Fibroblast of gingiva (primary cell): ENCODE measurements at regions not wholly inside any gene's neighbourhood (a gene's known extent, or its start where the extent isn't known, plus 50 kb on each side); places are given as distances from the start of the nearest gene placed in this dataset.

Experiments used
- DNase-seq: peaks from one replicate; pipeline ENCODE4 v3.0.0-alpha.2; 2011; ENCODE audit warnings: low read depth

DNA sequence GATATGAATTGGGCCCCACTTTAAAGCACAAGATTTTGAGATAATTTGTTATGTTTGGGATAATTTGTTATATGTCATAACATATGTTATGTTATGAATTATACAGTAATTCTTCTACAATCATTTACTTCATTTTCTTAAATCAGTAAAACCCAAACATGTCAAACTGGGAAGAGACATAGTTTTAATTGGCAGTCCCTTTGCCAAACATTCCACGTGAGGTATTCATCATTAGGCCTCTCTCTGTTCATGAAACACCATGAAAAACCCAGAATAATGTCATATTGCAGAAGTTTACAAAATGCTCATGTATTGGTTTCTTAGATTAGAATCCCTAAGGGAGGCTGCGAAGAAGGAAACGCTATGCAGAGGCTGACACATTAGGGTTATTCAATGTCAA is 89.4 kb upstream of the PDE10A start:
- DNase-seq, result no peak

DNA sequence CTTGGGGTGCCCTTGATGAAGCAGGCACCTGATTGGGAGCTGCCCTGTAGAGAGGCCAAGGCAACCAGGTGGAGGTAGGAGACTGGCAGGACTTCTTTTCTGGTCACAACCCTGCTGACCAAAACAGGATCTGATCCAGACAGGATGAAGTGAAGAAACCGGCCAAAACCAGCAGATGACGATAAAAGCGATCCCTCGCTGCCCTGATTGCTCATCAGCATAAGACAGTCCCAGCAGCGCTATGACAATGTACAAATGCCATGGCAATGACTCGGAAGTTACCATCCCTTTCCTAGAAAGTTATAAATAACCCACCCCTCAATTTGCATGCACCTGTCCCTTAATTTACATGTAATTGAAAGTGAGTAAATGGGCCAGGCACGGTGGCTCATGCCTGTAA is 88.4 kb upstream of the PDE10A start:
- DNase-seq, result no peak

DNA sequence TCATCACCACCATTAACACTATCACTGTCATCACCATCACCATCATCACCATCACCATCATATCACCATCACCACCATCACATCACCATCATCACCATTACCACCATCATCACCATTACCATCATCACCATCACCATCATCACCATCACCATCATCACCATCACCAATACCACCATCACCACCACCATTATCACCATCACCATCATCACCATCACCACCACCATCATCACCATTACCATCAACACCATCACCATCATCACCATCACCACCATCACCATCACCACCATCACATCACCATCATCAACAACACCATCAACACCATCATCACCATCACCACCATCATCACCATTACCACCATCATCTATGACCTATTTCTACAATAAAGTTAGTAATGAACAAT is 86.1 kb upstream of the PDE10A start:
- DNase-seq, result no peak

DNA sequence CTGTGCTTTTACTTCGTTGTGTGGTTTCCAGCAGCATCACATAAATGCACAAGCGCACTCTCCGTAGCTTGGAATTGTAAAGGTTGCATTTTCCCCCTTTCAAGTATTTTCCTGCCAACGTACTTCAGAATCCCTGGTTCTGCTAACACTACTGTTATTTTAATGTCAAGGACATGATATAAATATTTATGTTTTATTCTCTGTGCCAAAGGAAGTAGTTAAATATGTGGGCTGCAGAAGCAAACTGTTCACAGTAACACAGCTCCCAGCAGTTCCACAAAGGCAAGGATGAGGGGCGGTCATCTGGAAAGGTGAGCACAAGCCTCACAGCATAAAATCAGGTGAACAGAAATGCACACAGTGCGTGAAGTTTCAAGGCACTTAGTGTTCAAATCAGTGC is 85.3 kb upstream of the PDE10A start:
- DNase-seq, result no peak

DNA sequence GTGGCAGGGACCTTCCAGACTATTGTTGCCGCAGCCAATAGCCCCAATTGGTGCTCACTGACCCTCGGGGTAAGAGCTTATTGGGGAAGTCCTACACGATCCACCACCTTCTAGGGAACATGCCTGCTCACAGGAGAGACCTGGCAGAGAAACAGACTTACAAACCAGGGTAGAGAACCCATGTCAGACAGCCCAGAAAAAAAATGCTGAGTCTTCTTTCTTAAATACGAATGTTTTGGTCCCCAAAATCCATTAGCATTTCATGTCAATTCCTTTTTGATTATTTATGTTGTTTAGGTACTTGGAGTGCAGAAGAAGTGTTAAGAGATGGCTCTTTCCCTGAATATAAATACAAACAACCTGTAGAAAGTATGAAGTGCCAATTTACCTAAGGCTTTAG is 84.9 kb upstream of the PDE10A start:
- no peak for DNase-seq

DNA sequence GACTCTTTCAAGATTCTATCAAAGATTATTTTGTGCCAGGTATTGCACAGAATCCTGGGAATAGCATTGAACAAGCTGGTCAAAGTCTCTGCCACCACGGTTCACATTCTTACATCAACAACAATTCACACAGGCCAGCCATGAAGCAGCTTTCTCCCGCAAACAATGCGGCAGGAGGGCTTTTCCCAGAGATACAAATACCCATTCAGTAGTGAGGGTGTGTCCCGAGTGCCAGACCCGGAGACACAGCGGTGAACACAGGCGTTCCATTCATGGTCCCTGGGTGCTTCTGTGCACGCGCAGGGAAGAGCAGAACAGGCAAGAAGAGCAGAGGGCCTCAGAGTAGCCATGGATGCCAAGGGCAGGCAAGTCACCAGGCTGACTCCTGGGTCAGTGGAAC is 83.3 kb upstream of the PDE10A start:
- no peak for DNase-seq

DNA sequence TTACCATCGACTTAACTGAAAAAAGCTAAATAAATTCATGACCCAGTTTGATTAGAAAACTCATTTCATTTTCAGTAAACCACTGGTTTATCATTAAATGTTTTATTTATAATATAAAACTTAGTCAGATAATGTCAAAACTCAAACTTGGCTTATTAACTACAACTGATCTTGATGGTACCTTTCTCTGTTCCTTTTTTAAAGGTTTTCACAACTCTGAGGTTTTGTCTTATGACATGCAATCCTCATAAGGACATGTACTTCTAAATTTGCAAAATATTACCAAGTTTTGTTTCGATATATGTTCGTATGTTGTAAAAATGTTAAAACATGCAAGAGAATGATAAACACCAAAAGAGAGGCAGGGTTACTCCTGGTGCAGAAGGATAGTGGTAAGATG is 82.5 kb upstream of the PDE10A start:
- no peak for DNase-seq

DNA sequence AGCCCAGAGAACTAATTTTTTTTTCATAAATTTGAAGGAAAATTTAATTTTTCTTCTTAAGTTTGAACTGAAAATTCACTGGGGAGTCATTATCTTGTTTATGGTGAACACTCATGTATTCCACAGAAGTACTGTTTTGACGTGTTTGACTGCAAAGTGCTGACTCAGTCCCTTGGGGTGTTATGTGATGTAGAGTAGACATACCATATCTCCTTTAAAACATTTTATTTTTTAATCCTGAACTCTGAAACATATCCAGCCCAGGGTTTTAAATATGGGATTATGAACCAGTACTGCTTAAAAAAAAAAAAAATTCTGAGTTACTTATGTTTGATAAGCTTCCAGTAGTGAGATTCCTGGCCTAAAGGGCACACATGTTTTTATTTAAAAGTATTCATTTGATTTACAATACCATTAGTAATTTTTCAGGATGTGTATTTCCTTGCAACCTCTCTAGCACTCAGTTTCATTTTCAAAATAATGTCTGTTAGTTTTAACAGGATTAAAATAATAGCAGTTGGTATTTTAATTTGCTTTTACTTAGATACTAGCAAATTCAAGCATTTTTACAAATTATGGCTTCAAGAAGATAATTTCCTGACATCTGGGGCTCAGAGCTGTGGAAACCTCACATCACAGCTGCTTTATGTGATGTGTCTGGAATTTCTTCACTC is 81.7 kb upstream of the PDE10A start:
- DNase-seq, result no peak

DNA sequence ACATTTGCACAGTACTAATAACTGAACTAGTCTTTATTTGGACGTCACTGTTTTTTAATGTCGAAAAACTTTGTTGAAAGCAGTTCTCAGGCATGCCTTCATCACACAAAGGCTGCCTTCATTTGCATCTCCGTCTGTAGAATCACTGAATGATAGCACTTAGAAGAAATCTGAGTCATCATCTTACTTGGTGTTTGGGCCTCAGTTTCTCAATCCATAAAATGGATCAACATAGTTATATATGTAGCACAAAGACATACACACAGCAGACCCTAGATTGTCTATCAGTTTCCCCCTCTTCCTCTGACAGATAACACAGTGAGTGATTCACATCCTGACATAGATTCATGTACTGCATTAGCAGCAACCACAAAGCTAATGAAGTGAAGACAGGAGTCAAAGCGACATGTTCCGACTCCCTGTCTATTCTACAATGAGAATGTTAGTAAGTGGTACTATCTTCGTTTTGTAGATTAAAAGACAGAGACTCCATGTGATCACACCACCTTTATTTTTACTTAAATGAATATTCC is 80.4 kb upstream of the PDE10A start:
- DNase-seq, result no peak

DNA sequence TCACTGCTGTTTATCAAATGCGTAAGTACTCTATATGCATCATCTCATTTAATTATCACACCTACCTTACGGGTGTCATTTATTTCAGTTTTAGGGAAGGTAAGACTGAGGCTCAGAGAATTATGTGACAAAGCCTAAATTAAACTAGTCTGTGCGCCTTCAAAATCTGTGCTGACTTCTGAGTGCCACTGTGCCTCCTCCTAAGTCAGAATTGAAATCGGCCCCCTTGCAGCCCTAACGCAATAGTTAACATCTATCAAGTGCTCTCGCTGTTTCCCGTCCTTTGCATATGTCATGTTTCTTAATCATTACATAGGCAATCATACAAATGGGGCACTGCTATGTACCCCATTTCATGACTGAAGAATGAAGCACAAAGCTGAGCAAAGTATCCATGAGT is 79.0 kb upstream of the PDE10A start:
- DNase-seq, result no peak

DNA sequence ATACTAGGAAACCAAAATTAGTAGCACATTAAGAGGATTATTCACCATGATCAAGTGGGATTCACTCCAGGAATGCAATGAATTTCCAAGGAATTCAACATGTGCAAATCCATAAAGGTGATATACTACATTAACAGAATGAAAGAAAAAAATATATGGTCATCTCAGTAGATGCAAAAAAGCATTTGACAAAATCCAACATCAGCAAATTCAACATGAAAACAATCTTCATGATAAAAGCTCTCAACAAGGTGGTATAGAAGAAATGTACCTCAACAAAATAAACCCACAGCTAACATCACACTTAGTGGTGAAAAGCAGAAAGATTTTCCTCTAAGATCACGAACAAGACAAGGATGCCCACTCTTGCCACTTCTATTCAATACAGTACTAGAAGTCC is 74.4 kb upstream of the PDE10A start:
- DNase-seq, result no peak

DNA sequence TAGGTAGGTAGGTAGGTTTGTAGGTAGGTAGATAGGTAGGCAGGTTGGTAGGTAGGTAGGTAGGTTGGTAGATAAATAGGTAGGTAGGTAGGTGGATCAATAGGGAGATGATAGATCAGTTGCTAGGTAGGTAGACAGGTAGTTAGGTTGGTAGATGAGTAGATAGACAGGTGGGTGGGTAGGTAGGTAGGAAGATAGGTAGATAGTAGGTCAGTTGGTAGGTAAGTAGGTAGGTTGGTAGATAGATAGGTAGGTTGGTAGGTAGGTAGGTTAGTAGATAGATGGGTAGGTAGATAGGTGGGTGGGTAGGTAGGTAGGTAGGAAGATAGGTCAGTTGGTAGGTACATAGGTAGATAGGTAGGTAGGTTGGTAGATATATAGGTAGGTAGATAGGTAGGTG is 72.0 kb upstream of the PDE10A start:
- no peak for DNase-seq

DNA sequence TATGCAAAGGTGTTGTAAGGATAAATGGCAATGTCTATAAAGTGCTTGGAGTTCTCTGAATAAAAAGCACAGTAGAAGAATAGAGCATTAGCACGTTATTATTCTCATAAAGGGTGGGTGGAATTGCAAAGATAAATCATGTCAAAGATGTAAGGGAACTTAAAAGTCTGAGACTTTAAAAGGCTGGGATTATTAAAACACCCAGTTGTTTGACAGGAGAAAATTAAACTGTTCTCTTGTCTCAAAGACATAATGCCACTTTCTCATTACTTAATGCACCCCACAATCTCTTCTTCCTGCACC is 70.4 kb upstream of the PDE10A start:
- no peak for DNase-seq

DNA sequence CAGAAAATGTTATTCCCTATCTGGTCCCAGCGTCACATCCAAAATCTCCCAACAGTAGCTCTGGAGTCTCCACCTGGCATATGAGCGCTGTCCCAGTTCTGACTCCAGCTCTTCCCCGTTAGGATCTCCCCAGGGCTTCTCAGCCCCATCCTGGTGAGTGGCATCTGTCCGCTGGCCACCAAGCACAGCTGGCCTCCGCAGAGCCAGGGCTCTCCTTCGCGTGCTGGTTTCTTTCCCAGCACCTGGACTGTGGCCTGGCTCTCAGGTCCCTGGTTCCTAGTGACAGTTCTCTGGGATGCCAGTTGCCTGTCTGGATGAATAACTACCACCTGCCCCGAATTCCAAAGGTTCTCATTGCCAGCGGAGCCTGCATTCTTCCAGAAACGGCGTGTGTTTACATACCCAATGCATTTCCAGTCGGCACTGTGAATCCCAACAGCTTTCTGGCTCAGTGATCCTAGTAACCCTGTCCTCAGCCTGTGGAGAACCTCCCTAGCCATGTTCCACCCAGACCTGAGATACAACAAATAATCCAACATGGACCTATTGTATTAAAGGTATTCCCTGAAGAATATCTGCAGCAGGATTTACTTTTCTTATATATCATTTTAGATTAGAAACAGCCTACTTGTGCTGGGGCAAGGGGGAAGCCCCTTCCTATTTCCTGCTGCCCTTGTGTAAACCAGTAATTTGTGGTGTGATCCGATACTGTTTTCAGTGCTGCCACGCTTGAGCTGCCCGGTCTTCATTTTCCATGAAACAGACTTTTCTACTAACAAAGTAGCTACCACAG is 69.9 kb upstream of the PDE10A start:
- no peak for DNase-seq

DNA sequence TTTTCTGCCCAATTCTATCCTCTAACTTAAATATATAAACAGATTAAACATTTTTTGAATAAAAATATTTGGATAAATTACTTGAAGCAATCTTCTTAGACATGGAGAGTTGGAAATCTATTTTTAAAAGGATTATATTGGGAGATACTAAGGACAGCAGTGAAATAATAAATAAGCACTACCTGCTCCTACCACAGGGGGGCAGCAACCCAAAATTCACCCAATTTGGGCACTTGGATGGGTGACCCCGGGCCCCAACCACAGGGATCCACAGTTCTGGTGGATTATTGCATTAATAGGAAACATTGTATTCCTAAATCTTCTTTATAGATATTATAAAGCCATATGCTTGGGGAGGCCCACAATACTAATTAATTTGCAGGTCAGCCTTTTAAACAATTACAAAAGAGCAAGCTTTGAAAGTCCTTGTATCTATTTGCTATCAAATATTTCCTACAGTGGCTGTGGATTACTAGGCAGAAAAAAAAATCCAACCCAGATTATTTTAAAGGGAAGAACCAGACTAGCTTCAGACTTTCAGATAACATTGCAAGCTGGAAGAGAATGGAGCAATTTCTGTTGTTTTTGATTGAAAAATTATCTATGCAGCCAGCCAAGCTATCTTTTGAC is 66.4 kb upstream of the PDE10A start:
- DNase-seq, result no peak

DNA sequence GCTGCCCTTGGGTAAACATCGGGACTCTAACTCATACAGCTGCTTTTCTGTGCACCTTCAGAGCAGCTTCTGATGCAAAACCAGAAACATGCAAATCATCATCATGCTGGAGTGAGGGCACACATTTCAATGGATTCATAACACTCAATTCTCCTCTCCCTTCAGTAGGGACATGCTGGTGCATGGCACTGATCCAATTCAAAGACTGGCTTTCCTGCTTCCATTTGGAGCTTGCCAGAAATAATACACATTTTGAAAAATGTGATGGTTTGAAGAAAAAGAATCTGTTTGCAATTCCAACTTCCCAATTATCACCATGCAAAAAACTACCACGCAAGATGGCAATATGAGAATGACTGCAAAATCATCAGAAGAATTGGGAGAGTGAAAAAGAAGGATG is 65.2 kb upstream of the PDE10A start:
- no peak for DNase-seq

DNA sequence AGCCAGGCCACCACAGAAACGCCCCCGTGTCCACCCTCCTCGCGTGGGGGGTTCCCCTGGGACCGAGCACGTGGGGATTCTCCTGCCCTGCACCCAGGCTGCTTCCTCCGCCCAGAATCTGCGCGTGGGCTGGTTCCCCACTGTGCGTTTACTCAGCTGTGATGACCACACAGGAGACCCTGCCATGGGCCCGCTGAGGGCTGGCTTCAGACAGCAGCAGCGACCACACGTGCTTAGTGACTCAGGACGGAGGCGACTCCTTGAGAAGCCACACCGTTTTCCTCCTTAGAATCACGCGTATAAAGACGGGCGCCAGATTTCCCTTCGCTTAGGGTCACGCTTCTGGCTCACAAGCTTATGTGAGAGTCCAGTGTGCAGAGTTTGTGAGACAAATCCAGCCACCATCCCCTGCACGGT is 63.9 kb upstream of the PDE10A start:
- no peak for DNase-seq

DNA sequence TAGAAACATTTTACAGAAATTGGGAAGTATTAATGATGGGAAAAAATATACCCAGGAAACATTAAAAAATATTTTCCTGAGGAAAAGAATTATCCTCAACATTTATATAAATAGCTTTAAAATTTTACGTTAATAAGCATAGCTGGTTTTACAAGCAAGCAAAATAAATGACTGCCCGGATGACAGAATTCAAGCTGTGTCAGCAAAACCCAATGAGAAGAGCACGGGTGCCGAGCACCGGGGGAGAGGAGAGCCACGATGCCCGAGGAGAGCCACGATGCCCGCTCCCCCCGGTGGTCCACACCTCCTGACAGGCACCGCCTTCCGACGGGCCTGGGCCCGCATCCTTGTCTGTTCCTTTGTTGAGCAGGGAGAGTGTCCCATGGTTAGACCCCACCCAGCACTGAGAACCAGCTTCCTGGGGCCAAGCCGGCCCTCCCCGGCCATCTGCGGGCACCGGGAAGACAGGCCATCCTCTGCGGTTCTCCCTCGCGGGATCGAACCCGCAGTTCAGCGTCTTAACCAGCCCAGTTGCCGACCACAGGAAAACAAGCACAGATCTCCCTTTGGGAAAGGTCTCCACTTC is 63.3 kb upstream of the PDE10A start:
- no peak for DNase-seq

DNA sequence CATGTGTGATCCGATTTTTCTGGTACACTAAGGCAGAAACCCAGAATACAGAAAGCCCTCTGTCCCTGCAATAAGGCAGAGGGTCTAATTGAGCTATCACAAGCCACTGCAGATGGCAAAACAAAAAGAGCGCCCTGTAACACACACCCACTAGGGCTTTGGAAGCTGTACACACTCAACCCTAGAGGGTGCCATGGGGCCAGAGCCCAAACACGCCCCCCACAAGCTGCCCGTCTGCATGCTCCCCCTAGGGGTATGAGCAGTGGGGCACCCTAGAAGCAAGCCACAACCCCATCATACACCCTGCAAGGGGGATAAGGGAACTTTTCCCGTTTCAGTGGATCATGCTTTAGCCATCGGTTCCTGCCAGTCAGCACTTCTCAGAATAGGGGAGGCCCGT is 62.2 kb upstream of the PDE10A start:
- DNase-seq, result no peak

DNA sequence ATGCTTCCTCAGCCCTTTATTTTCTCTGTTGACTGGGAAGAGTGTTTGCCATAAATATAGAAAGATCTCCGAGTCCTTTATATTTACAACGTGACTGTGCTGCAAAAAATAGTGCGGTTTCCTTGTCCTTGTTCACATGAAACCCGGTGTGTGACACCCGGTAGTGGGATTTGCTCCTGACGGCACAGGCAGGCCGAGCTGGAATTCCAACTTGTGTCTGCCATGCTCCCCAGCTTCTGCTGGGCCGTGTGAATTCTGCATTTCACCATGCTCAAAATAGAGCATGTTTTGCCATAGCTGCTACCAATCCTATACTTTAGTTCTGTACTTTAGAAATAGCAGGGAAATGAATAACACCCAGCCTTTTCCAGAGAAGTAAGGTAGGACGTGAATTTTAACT is 60.3 kb upstream of the PDE10A start:
- DNase-seq, result no peak

DNA sequence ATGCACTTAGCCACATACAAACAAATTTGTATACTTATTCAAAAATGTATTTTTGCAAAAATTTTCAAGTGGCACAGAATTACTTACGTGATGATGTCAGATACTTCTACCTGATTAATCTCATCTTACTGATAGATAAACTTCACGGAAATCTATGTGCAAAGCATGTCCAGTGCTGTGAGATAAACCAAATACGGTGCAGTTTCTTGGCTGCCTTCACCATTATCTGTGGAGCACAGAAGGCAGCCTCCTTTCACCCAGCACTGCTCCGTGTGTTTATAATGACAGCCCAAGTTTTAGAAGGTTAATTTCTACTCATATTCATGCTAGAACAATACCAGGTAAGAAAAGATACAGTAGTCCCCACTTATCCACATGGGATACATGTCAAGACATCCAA is 59.0 kb upstream of the PDE10A start:
- no peak for DNase-seq

DNA sequence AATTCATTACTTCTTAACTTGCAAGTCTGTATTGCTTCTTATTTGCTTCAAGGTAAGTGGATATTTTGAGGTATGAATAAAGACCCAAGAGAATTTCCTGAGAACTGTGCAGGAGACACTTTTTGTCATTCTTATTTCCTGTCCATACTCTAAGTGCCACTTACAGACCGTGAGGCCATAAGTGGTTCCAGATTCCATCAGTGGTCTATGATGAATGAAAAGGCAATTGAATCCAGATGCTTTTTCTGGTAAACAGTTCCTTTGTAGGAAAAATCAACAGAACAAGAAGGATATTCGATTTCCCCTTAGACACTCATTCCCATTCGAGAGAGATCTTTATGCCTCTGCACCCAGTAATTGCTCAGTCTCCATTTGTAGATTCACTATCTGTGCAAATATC is 58.3 kb upstream of the PDE10A start:
- DNase-seq, result peak; percentile 6

DNA sequence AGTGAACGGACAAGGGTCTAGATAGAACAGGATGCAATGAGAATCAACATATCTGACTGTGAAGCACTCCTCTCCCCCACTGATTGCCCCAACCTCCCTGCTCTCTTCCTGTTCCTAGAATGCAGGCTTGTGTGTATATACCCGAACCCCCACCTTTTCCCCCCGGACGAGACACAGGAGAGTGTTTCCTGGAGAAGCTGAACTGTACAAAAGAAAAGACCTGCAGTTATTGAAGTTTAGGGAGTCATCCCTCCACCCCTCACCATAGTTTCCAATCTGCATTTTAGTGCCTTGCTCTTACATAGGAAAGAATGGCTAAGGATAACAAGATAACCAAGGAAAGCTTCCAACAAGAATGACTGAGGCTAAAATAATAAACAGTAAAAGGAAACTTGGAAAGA is 55.5 kb upstream of the PDE10A start:
- no peak for DNase-seq
